GM19468 (cell line): ENCODE measurements at regions not wholly inside any gene's neighbourhood (a gene's known extent, or its start where the extent isn't known, plus 50 kb on each side); places are given as distances from the start of the nearest gene placed in this dataset.

Experiments used
- ATAC-seq: cut with Tn5 transposase; IDR thresholded peaks from one replicate; pipeline ENCODE4 v1.9.1; 2021; ENCODE audit warnings: mild to moderate bottlenecking, moderate library complexity, moderate number of reproducible peaks; ENCODE audit not compliant: unreplicated experiment; ENCODE audit errors: extremely low read depth

- ATAC-seq, result no peak
These were observed 223.1 kb downstream of the RBM43 start for GRCh38 chr2:151038516-151038915.

GRCh38 chr2:151037434-151037833 is 224.2 kb downstream of the RBM43 start:
- no peak for ATAC-seq

- ATAC-seq, result no peak
These were observed 228.1 kb downstream of the RBM43 start for GRCh38 chr2:151033271-151034248.

GRCh38 chr2:151032741-151033191 is 228.9 kb downstream of the RBM43 start:
- no peak for ATAC-seq

- ATAC-seq, result no peak
These were observed 230.9 kb downstream of the RBM43 start for GRCh38 chr2:151030663-151031230.

GRCh38 chr2:151029406-151030157 is 232.1 kb downstream of the RBM43 start:
- no peak for ATAC-seq

- ATAC-seq, result no peak
These were observed 232.9 kb downstream of the RBM43 start for GRCh38 chr2:151028691-151029176.

GRCh38 chr2:151027151-151027550 is 234.5 kb downstream of the RBM43 start:
- ATAC-seq, result no peak

GRCh38 chr2:151025816-151026215 is 235.8 kb downstream of the RBM43 start:
- ATAC-seq, result no peak

- no peak for ATAC-seq
These were observed 236.9 kb downstream of the RBM43 start for GRCh38 chr2:151024696-151025251.

GRCh38 chr2:151021747-151022452 is 239.8 kb downstream of the RBM43 start:
- ATAC-seq, result no peak

- no peak for ATAC-seq
These were observed 241.3 kb downstream of the RBM43 start for GRCh38 chr2:151020411-151020810.

GRCh38 chr2:151009437-151010175 is 252.1 kb downstream of the RBM43 start:
- ATAC-seq, result no peak

GRCh38 chr2:151007365-151007764 is 254.3 kb downstream of the RBM43 start:
- no peak for ATAC-seq

GRCh38 chr2:151002959-151003600 is 258.6 kb downstream of the RBM43 start:
- no peak for ATAC-seq

- ATAC-seq, result no peak
These were observed 263.8 kb downstream of the RBM43 start for GRCh38 chr2:150997702-150998440.

- no peak for ATAC-seq
These were observed 264.6 kb downstream of the RBM43 start for GRCh38 chr2:150997066-150997465.

GRCh38 chr2:150994076-150994475 is 267.6 kb downstream of the RBM43 start:
- ATAC-seq, result no peak
